ENCODE measurements at regions not wholly inside any gene's neighbourhood (a gene's known extent, or its start where the extent isn't known, plus 50 kb on each side); places are given as distances from the start of the nearest gene placed in this dataset.
A peak's percentile ranks its signal among the peaks of the same experiment; 100 is the strongest.

DNA sequence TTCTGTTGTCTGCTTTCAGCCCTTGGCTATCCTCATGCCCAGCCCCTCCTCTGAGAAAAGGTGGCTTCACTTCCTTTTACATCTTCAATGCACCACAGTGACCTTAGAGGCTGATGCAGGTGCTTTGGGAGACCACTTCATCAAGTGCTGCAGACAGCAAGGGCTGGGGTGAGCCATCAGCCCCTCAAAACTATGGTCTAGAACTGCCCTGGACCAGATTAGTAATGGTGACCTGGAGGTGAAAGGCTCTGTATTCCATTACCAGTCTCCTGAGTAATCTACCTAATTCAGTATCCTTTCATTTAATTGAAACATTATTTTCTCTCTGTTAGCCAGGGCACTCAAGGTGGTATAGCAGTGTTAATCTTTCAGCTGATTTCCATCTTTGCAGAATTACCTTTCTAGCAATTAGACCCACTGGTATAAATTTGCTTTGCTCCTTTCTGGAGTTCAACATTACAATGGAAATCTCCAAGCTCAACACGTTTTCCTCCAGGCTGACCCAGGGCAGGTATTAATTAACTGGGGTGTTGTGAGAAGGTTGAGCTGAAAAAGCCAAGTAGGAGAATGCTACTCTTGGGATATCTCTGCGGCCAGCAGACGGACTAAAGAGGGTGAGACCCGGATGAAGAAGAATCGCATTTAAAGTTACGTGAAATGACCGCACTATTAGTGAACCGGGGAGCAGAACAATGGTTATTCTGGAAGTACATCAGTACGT lies 469.0 kb downstream of the MEIS1 start:
- no peaks in the 10 kb centered on the region for H3K23me2 ChIP-seq (ENCODE audit: insufficient read length, low read depth, low read length, poor library complexity, severe bottlenecking)
- H3K4me1 ChIP-seq (ENCODE audit: insufficient read depth, low read length) = peaks cover 3% of the 10 kb centered on the region; the same call in 1 of the 2 replicates
- H3K9me3 ChIP-seq (ENCODE audit: control insufficient read depth, low read depth, low read length) = no peaks in the 10 kb centered on the region
- H4K8ac ChIP-seq (replicated peaks; ENCODE audit: insufficient read length, low read depth, low read length) = no peak overlapping the region
- no peak overlapping the region for H4K91ac ChIP-seq (ENCODE audit: insufficient read length, low read depth, low read length)
- H2BK15ac ChIP-seq (ENCODE audit: low read depth, low read length) = no peak overlapping the region
- no peak overlapping the region for H3K9ac ChIP-seq (ENCODE audit: extremely low read depth, insufficient read length, low read length)
- no CpG with 5 or more reads among the region's 9 CpGs for WGBS (ENCODE audit: extremely low coverage, insufficient read length, low lambda C conversion rate)
- no peaks in the 10 kb centered on the region for H4K20me1 ChIP-seq (ENCODE audit: control insufficient read depth, insufficient read depth, insufficient read length)
- no peak overlapping the region for H3T11ph ChIP-seq (ENCODE audit: low read length)
- H3K36me3 Mint-ChIP-seq (ENCODE audit: insufficient read depth in 1 of 3, low read depth in 3 of 3) = no peaks in the 10 kb centered on the region
- H3K23ac ChIP-seq (ENCODE audit: insufficient read length, low read depth, low read length) = no peak overlapping the region
- H3K79me2 ChIP-seq (ENCODE audit: insufficient read depth, low read length) = no peaks in the 10 kb centered on the region
- H3K9me3 Mint-ChIP-seq = no peaks in the 10 kb centered on the region
- DNase-seq = no peak
- H4K5ac ChIP-seq (ENCODE audit: insufficient read length, low read depth, low read length) = no peak overlapping the region
- H2BK120ac ChIP-seq (ENCODE audit: low read depth, low read length, poor library complexity, severe bottlenecking) = no peak overlapping the region
- 0 out of 7 replicates have a peak overlapping the region, but pooled peaks of 1 of the 3 experiments have one; percentile 16 for H3K27ac Mint-ChIP-seq
- H3K4me1 Mint-ChIP-seq = peaks cover 12 to 13% of the 10 kb centered on the region in 2 experiments
- H3K4me2 ChIP-seq (ENCODE audit: insufficient read depth, insufficient read length, low read length) = no peak overlapping the region
- no peak overlapping the region for H3K27ac ChIP-seq (ENCODE audit: insufficient read length, low read depth, low read length)
- no peak overlapping the region for H2BK5ac ChIP-seq (ENCODE audit: insufficient read length, low read length)
- no peak overlapping the region for H3K4ac ChIP-seq (ENCODE audit: low read depth, low read length)
- H3K27me3 ChIP-seq (ENCODE audit: insufficient read depth, low read length) = no peaks in the 10 kb centered on the region
- H2AFZ ChIP-seq (ENCODE audit: low read length) = no peak overlapping the region
- no peak overlapping the region for H2AK5ac ChIP-seq (ENCODE audit: insufficient read length, low read length)
- H3K79me1 ChIP-seq (ENCODE audit: insufficient read depth, low read depth, low read length, poor library complexity, severe bottlenecking) = no peaks in the 10 kb centered on the region
- H3K27me3 Mint-ChIP-seq (ENCODE audit: low read depth) = peaks cover 2% of the 10 kb centered on the region; the same call in 1 of the 2 replicates
- H3K18ac ChIP-seq (ENCODE audit: insufficient read length, low read depth, low read length) = no peak overlapping the region
- no peak overlapping the region for H2BK20ac ChIP-seq (ENCODE audit: low read depth, low read length, poor library complexity, severe bottlenecking)
- no peak overlapping the region for H2BK12ac ChIP-seq (ENCODE audit: insufficient read length, low read depth, low read length)
- TF ChIP-seq, protein P1, sequence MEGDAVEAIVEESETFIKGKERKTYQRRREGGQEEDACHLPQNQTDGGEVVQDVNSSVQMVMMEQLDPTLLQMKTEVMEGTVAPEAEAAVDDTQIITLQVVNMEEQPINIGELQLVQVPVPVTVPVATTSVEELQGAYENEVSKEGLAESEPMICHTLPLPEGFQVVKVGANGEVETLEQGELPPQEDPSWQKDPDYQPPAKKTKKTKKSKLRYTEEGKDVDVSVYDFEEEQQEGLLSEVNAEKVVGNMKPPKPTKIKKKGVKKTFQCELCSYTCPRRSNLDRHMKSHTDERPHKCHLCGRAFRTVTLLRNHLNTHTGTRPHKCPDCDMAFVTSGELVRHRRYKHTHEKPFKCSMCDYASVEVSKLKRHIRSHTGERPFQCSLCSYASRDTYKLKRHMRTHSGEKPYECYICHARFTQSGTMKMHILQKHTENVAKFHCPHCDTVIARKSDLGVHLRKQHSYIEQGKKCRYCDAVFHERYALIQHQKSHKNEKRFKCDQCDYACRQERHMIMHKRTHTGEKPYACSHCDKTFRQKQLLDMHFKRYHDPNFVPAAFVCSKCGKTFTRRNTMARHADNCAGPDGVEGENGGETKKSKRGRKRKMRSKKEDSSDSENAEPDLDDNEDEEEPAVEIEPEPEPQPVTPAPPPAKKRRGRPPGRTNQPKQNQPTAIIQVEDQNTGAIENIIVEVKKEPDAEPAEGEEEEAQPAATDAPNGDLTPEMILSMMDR (conservative IDR thresholded peaks at IDR 0.05) = no peak
- no peak overlapping the region for H3K56ac ChIP-seq (ENCODE audit: insufficient read length, low read depth, low read length)
- no peak overlapping the region for H3K4me3 Mint-ChIP-seq
- H3K14ac ChIP-seq (ENCODE audit: insufficient read depth, low read length) = no peak overlapping the region

Data from H9 (cell line).